GM12892 (cell line): ENCODE measurements at regions not wholly inside any gene's neighbourhood (a gene's known extent, or its start where the extent isn't known, plus 50 kb on each side); places are given as distances from the start of the nearest gene placed in this dataset.

ENCODE experiments used
- POLR2A ChIP-seq: IDR thresholded peaks from 2 replicates; pipeline ENCODE4 v1.6.1; 2011; ENCODE audit warnings: low read depth, low read length, control low read depth
- POLR2AphosphoS5 ChIP-seq: IDR thresholded peaks from 2 replicates; pipeline ENCODE4 v1.6.1; 2011; ENCODE audit warnings: low read depth, low read length, control low read depth

GRCh38 chr18:39489431-39489830, 1923.8 kb upstream of the CELF4 start:
- TF ChIP-seq POLR2A (no peak), POLR2AphosphoS5 (no peak)
